HepG2 (cell line): ENCODE measurements at regions not wholly inside any gene's neighbourhood (a gene's known extent, or its start where the extent isn't known, plus 50 kb on each side); places are given as distances from the start of the nearest gene placed in this dataset.

Experiments
- ESRRA ChIP-seq: sonication (generic); formaldehyde crosslinking; IDR thresholded peaks from 2 replicates; pipeline ENCODE4 v1.5.1; 2020; ENCODE audit warnings: mild to moderate bottlenecking, low read depth, missing genetic modification reagents
- FOSL1 ChIP-seq: sonication (generic); formaldehyde crosslinking; IDR thresholded peaks from 2 replicates; pipeline ENCODE4 v1.9.0; 2021; ENCODE audit warnings: missing genetic modification reagents, borderline replicate concordance
- HMG20A ChIP-seq: IDR thresholded peaks from 2 replicates; pipeline ENCODE4 v1.6.1; 2016; ENCODE audit warnings: borderline replicate concordance
- KLF6 ChIP-seq: IDR thresholded peaks from 2 replicates; pipeline ENCODE4 v1.8.0; 2016; ENCODE audit warnings: missing biosample characterization, missing genetic modification reagents
- NFE2L1 ChIP-seq: sonication (generic); formaldehyde crosslinking; IDR thresholded peaks from 2 replicates; pipeline ENCODE4 v1.4.0; 2020; ENCODE audit warnings: missing genetic modification reagents, mild to moderate bottlenecking, borderline replicate concordance
- NFIC ChIP-seq: IDR thresholded peaks from 2 replicates; pipeline ENCODE4 v1.6.1; 2012; ENCODE audit warnings: mild to moderate bottlenecking, low read length, inconsistent platforms
- YY1 ChIP-seq: IDR thresholded peaks from 2 replicates; pipeline ENCODE4 v1.6.1; 2011; ENCODE audit warnings: low read length, low read depth, moderate library complexity, mild to moderate bottlenecking; ENCODE audit not compliant: insufficient read depth, insufficient replicate concordance
- ZNF333 ChIP-seq: sonication (generic); formaldehyde crosslinking; IDR thresholded peaks from 2 replicates; pipeline ENCODE4 v1.4.0; 2020; ENCODE audit warnings: mild to moderate bottlenecking, missing genetic modification reagents, borderline replicate concordance
- TF ChIP-seq, protein P1 (sequence below): sonication (generic); formaldehyde crosslinking; IDR thresholded peaks from 2 replicates; pipeline ENCODE4 v1.5.0; 2020; ENCODE audit warnings: mild to moderate bottlenecking, missing genetic modification reagents, moderate library complexity
- TF ChIP-seq, protein P2 (sequence below): IDR thresholded peaks from 2 replicates; pipeline ENCODE4 v1.6.1; 2012; ENCODE audit warnings: inconsistent platforms
- TF ChIP-seq, protein P3 (sequence below): IDR thresholded peaks from 2 replicates; pipeline ENCODE4 v1.6.1; 2016; ENCODE audit warnings: low read depth, missing genetic modification reagents, missing compliant biosample characterization

GRCh38 chr6:1136415-1136774 lies 175.5 kb upstream of the FOXQ1 start:
- no peak for TF ChIP-seq HMG20A (CRISPR knock-in tag)
- TF ChIP-seq, protein P1, sequence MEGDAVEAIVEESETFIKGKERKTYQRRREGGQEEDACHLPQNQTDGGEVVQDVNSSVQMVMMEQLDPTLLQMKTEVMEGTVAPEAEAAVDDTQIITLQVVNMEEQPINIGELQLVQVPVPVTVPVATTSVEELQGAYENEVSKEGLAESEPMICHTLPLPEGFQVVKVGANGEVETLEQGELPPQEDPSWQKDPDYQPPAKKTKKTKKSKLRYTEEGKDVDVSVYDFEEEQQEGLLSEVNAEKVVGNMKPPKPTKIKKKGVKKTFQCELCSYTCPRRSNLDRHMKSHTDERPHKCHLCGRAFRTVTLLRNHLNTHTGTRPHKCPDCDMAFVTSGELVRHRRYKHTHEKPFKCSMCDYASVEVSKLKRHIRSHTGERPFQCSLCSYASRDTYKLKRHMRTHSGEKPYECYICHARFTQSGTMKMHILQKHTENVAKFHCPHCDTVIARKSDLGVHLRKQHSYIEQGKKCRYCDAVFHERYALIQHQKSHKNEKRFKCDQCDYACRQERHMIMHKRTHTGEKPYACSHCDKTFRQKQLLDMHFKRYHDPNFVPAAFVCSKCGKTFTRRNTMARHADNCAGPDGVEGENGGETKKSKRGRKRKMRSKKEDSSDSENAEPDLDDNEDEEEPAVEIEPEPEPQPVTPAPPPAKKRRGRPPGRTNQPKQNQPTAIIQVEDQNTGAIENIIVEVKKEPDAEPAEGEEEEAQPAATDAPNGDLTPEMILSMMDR (CRISPR knock-in tag), result no peak
- TF ChIP-seq NFE2L1 (CRISPR knock-in tag), result no peak
- TF ChIP-seq YY1, result no peak
- TF ChIP-seq, protein P2, sequence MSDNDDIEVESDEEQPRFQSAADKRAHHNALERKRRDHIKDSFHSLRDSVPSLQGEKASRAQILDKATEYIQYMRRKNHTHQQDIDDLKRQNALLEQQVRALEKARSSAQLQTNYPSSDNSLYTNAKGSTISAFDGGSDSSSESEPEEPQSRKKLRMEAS, result no peak
- TF ChIP-seq KLF6, result no peak
- TF ChIP-seq, protein P3, sequence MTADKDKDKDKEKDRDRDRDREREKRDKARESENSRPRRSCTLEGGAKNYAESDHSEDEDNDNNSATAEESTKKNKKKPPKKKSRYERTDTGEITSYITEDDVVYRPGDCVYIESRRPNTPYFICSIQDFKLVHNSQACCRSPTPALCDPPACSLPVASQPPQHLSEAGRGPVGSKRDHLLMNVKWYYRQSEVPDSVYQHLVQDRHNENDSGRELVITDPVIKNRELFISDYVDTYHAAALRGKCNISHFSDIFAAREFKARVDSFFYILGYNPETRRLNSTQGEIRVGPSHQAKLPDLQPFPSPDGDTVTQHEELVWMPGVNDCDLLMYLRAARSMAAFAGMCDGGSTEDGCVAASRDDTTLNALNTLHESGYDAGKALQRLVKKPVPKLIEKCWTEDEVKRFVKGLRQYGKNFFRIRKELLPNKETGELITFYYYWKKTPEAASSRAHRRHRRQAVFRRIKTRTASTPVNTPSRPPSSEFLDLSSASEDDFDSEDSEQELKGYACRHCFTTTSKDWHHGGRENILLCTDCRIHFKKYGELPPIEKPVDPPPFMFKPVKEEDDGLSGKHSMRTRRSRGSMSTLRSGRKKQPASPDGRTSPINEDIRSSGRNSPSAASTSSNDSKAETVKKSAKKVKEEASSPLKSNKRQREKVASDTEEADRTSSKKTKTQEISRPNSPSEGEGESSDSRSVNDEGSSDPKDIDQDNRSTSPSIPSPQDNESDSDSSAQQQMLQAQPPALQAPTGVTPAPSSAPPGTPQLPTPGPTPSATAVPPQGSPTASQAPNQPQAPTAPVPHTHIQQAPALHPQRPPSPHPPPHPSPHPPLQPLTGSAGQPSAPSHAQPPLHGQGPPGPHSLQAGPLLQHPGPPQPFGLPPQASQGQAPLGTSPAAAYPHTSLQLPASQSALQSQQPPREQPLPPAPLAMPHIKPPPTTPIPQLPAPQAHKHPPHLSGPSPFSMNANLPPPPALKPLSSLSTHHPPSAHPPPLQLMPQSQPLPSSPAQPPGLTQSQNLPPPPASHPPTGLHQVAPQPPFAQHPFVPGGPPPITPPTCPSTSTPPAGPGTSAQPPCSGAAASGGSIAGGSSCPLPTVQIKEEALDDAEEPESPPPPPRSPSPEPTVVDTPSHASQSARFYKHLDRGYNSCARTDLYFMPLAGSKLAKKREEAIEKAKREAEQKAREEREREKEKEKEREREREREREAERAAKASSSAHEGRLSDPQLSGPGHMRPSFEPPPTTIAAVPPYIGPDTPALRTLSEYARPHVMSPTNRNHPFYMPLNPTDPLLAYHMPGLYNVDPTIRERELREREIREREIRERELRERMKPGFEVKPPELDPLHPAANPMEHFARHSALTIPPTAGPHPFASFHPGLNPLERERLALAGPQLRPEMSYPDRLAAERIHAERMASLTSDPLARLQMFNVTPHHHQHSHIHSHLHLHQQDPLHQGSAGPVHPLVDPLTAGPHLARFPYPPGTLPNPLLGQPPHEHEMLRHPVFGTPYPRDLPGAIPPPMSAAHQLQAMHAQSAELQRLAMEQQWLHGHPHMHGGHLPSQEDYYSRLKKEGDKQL (CRISPR knock-in tag), result no peak
- TF ChIP-seq FOSL1, result no peak
- no peak for TF ChIP-seq ZNF333 (CRISPR knock-in tag)
- TF ChIP-seq NFIC, result no peak
- no peak for TF ChIP-seq ESRRA (CRISPR knock-in tag)
